ENCODE measurements at regions not wholly inside any gene's neighbourhood (a gene's known extent, or its start where the extent isn't known, plus 50 kb on each side); places are given as distances from the start of the nearest gene placed in this dataset.

DNA sequence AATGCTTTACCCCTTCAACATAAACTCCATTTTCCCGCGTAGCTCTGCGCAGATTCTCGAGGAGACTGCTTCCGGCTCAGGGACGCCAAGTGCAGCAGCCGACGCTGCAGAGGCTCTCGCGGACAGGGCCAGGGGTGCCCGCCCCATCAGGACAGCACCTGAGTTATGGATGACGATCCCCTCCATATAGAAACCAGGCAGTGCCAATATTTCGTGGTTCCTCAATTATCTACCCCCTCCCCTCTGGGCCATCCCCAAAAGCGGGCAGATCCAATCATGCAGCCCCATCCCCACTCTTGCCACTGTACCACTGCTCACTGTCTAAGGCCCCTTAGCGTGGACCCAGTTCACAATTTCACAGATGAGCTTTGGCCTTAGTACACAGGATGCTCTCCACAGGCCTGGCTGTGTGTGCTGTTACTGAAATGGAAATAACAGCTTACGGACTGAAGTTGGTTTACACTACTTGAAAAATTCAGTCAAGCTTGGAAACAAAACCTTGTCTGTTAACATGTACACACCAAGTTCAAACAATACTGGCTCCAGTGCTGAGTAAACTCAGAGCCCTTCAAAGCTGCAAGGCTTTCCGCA lies 74.5 kb downstream of the DACT2 start:
- Histone ChIP-seq H3K27ac (ENCODE audit: low read depth in 1 of 2, low read length in 2 of 2) (no peak overlapping the region), H4K20me1 (ENCODE audit: insufficient read depth, low read length) (no peaks in the 10 kb centered on the region), H3K79me2 (ENCODE audit: insufficient read depth, low read length) (no peaks in the 10 kb centered on the region), H3K9me3 (replicated peaks in 1 of 2; ENCODE audit: control insufficient read depth in 1 of 2, insufficient read depth in 1 of 2, low read length in 2 of 2) (no peaks in the 10 kb centered on the region), H3K27me3 (ENCODE audit: control insufficient read depth in 2 of 2, insufficient read depth in 2 of 2, low read length in 2 of 2) (no peaks in the 10 kb centered on the region), H3K36me3 (replicated peaks in 1 of 2; ENCODE audit: control insufficient read depth in 1 of 2, insufficient read depth in 2 of 2, low read length in 2 of 2) (no peaks in the 10 kb centered on the region), H3K4me1 (ENCODE audit: control insufficient read depth in 1 of 2, insufficient read depth in 2 of 2, low read length in 2 of 2) (no peaks in the 10 kb centered on the region), H2AFZ (ENCODE audit: insufficient read depth, low read depth, low read length, poor library complexity, severe bottlenecking) (no peak overlapping the region), H3K9ac (ENCODE audit: insufficient read depth, low read length, poor library complexity, severe bottlenecking) (no peak overlapping the region), H3K4me3 (replicated peaks in 1 of 3; ENCODE audit: low read depth in 2 of 3, low read length in 3 of 3) (no peak overlapping the region), H3K4me2 (replicated peaks; ENCODE audit: extremely low read depth, low read length, poor library complexity, severe bottlenecking) (no peak overlapping the region)
- H3K27me3 Mint-ChIP-seq (ENCODE audit: low read depth in 3 of 3) = peaks cover 2 to 4% (median 3%) of the 10 kb centered on the region in 3 donors
- DNase-seq = no peak
- TF ChIP-seq CTCF (IDR thresholded peaks at IDR 0.05) = no peak
- H3K9me3 Mint-ChIP-seq = no peaks in the 10 kb centered on the region
- H3K36me3 Mint-ChIP-seq = no peaks in the 10 kb centered on the region
- no peak overlapping the region for H3K4me3 Mint-ChIP-seq
- H3K4me1 Mint-ChIP-seq = no peaks in the 10 kb centered on the region
- intact Hi-C loops (cut with micrococcal nuclease) = no loop called here
- 89% methylated on average over 14 of the region's 17 CpGs for WGBS (ENCODE audit: insufficient coverage)
- no peak overlapping the region for H3K27ac Mint-ChIP-seq

- Histone ChIP-seq H3K79me2 (ENCODE audit: insufficient read depth, low read length) (no peaks in the 10 kb centered on the region), H3K4me3 (replicated peaks in 1 of 3; ENCODE audit: low read depth in 2 of 3, low read length in 3 of 3) (no peak overlapping the region), H3K36me3 (replicated peaks in 1 of 2; ENCODE audit: control insufficient read depth in 1 of 2, insufficient read depth in 2 of 2, low read length in 2 of 2) (no peaks in the 10 kb centered on the region), H3K4me1 (ENCODE audit: control insufficient read depth in 1 of 2, insufficient read depth in 2 of 2, low read length in 2 of 2) (no peaks in the 10 kb centered on the region), H3K27ac (ENCODE audit: low read depth in 1 of 2, low read length in 2 of 2) (no peak overlapping the region), H3K9ac (ENCODE audit: insufficient read depth, low read length, poor library complexity, severe bottlenecking) (no peak overlapping the region), H3K27me3 (ENCODE audit: control insufficient read depth in 2 of 2, insufficient read depth in 2 of 2, low read length in 2 of 2) (no peaks in the 10 kb centered on the region), H2AFZ (ENCODE audit: insufficient read depth, low read depth, low read length, poor library complexity, severe bottlenecking) (no peak overlapping the region), H4K20me1 (ENCODE audit: insufficient read depth, low read length) (no peaks in the 10 kb centered on the region), H3K4me2 (replicated peaks; ENCODE audit: extremely low read depth, low read length, poor library complexity, severe bottlenecking) (no peak overlapping the region), H3K9me3 (replicated peaks in 1 of 2; ENCODE audit: control insufficient read depth in 1 of 2, insufficient read depth in 1 of 2, low read length in 2 of 2) (no peaks in the 10 kb centered on the region)
- H3K36me3 Mint-ChIP-seq = no peaks in the 10 kb centered on the region
- peaks cover under 1 to 4% (median 3%) of the 10 kb centered on the region in 3 donors for H3K27me3 Mint-ChIP-seq (ENCODE audit: low read depth in 3 of 3)
- no peak for TF ChIP-seq CTCF (IDR thresholded peaks at IDR 0.05)
- no peak overlapping the region for H3K27ac Mint-ChIP-seq
- no CpG with 5 or more reads among the region's 6 CpGs for WGBS (ENCODE audit: insufficient coverage)
- H3K9me3 Mint-ChIP-seq = no peaks in the 10 kb centered on the region
- H3K4me3 Mint-ChIP-seq = no peak overlapping the region
- H3K4me1 Mint-ChIP-seq = no peaks in the 10 kb centered on the region
- no peak for DNase-seq
- intact Hi-C loops (cut with micrococcal nuclease) = no loop called here
These were observed 75.7 kb downstream of the DACT2 start for GRCh38 chr6:168243812-168244376.

Measured in CD14-positive monocyte (primary cell).